Esophagus squamous epithelium (tissue), 4 donors: ENCODE measurements at regions not wholly inside any gene's neighbourhood (a gene's known extent, or its start where the extent isn't known, plus 50 kb on each side); places are given as distances from the start of the nearest gene placed in this dataset.

ENCODE experiments used
- CTCF ChIP-seq, 6 experiments: fragments of 450-650 bp in 4 of 6; fragments of 200-600 bp in 2 of 6; sonication (generic) in 2 of 6; IDR thresholded peaks; one replicate each; pipeline ENCODE4 v1.5.1; 2016 to 2019; ENCODE audit warnings: antibody characterized with exemption in 6 of 6, mild to moderate bottlenecking in 4 of 6, moderate library complexity in 4 of 6
- POLR2A ChIP-seq, 4 donors: fragments of 450-650 bp; IDR thresholded peaks; one replicate each; pipeline ENCODE4 v1.6.1; 2017; ENCODE audit warnings: antibody characterized with exemption in 4 of 4, mild to moderate bottlenecking in 4 of 4, moderate library complexity in 3 of 4

GRCh38 chr22:26848244-26848920 lies 191.0 kb downstream of the MIAT start:
- TF ChIP-seq POLR2A (IDR thresholded peaks at IDR 0.05) (no peak), CTCF (IDR thresholded peaks at IDR 0.05) (no peak)
